ENCODE measurements at regions not wholly inside any gene's neighbourhood (a gene's known extent, or its start where the extent isn't known, plus 50 kb on each side); places are given as distances from the start of the nearest gene placed in this dataset.

- no peak overlapping the region for H3K4me3 ChIP-seq
- H3K4me1 ChIP-seq (ENCODE audit: control insufficient read depth, insufficient read depth, low read length): no peaks in the 10 kb centered on the region
- H2AFZ ChIP-seq (ENCODE audit: control insufficient read depth, low read depth, low read length): no peak overlapping the region
- no peak overlapping the region for H3K9ac ChIP-seq (ENCODE audit: control insufficient read depth, insufficient read depth, low read length)
- intact Hi-C loops (cut with micrococcal nuclease; ENCODE audit: unreplicated experiment) (no loop called here), in situ Hi-C loops (cut with MboI) (no loop called here)
- H3K4me2 ChIP-seq (ENCODE audit: control insufficient read depth, insufficient read depth): no peak overlapping the region
- no peaks in the 10 kb centered on the region for H3K36me3 ChIP-seq (ENCODE audit: control insufficient read depth in 2 of 2, insufficient read depth in 2 of 2, low read length in 1 of 2)
- POLR2A ChIA-PET: no interaction called here
- TF ChIP-seq PRDM15 (CRISPR knock-in tag; IDR thresholded peaks at IDR 0.05) (no peak), SRF (IDR thresholded peaks at IDR 0.05; ENCODE audit: low read depth in 2 of 2, low read length in 2 of 2) (no peak), FOXM1 (IDR thresholded peaks at IDR 0.05; ENCODE audit: low read depth, low read length) (no peak), TAF1 (IDR thresholded peaks at IDR 0.05; ENCODE audit: borderline replicate concordance, low read depth, low read length) (no peak), RELA (IDR thresholded peaks at IDR 0.05; ENCODE audit: borderline replicate concordance, partially characterized antibody) (no peak), MTA3 (IDR thresholded peaks at IDR 0.05; ENCODE audit: borderline replicate concordance, low read length) (no peak), IRF3 (IDR thresholded peaks at IDR 0.05) (no peak), POU2F2 (IDR thresholded peaks at IDR 0.05; ENCODE audit: borderline replicate concordance, low read depth, low read length) (no peak), RAD21 (IDR thresholded peaks at IDR 0.05; ENCODE audit: insufficient read depth, low read depth, low read length) (no peak), ZBTB4 (CRISPR knock-in tag; IDR thresholded peaks at IDR 0.05) (no peak), POLR2AphosphoS5 (IDR thresholded peaks at IDR 0.05; ENCODE audit: low read length) (no peak)
- TF ChIP-seq, protein P1, sequence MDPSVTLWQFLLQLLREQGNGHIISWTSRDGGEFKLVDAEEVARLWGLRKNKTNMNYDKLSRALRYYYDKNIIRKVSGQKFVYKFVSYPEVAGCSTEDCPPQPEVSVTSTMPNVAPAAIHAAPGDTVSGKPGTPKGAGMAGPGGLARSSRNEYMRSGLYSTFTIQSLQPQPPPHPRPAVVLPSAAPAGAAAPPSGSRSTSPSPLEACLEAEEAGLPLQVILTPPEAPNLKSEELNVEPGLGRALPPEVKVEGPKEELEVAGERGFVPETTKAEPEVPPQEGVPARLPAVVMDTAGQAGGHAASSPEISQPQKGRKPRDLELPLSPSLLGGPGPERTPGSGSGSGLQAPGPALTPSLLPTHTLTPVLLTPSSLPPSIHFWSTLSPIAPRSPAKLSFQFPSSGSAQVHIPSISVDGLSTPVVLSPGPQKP (IDR thresholded peaks at IDR 0.05; ENCODE audit: low read depth, low read length): no peak
- TF ChIP-seq, protein P2, sequence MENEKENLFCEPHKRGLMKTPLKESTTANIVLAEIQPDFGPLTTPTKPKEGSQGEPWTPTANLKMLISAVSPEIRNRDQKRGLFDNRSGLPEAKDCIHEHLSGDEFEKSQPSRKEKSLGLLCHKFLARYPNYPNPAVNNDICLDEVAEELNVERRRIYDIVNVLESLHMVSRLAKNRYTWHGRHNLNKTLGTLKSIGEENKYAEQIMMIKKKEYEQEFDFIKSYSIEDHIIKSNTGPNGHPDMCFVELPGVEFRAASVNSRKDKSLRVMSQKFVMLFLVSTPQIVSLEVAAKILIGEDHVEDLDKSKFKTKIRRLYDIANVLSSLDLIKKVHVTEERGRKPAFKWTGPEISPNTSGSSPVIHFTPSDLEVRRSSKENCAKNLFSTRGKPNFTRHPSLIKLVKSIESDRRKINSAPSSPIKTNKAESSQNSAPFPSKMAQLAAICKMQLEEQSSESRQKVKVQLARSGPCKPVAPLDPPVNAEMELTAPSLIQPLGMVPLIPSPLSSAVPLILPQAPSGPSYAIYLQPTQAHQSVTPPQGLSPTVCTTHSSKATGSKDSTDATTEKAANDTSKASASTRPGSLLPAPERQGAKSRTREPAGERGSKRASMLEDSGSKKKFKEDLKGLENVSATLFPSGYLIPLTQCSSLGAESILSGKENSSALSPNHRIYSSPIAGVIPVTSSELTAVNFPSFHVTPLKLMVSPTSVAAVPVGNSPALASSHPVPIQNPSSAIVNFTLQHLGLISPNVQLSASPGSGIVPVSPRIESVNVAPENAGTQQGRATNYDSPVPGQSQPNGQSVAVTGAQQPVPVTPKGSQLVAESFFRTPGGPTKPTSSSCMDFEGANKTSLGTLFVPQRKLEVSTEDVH (IDR thresholded peaks at IDR 0.05; ENCODE audit: low read depth, partially characterized antibody): no peak
- FAIRE-seq (no peak), ATAC-seq (no peak), DNase-seq (ENCODE audit: low read depth, low spot score) (no peak)
- SMC1A ChIA-PET (ENCODE audit: uncharacterized antibody, unreplicated experiment): no interaction called here
- BruUV-seq (replicated peaks): no TSS peak
- no peak overlapping the region for H3K27ac ChIP-seq (ENCODE audit: control insufficient read depth, insufficient read depth)
- RAD21 ChIA-PET (ENCODE audit: unreplicated experiment): no interaction called here
- CTCF ChIA-PET: no interaction called here
- H4K20me1 ChIP-seq (ENCODE audit: control insufficient read depth, insufficient read depth): no peaks in the 10 kb centered on the region
- no peaks in the 10 kb centered on the region for H3K9me3 ChIP-seq (replicated peaks; ENCODE audit: control insufficient read depth, insufficient read depth, low read length)
- H3K79me2 ChIP-seq (ENCODE audit: control insufficient read depth, insufficient read depth, low read length): no peaks in the 10 kb centered on the region
- 0% methylated on average over 1 of the region's 1 CpG for WGBS (ENCODE audit: insufficient coverage, insufficient replicate concordance, low lambda C conversion rate, missing lambda C conversion rate)
- H3K27me3 ChIP-seq (replicated peaks in 1 of 2; ENCODE audit: control insufficient read depth in 2 of 2, insufficient read depth in 2 of 2, low read length in 1 of 2): no peaks in the 10 kb centered on the region
These were observed 1205.1 kb upstream of the CNTN5 start for GRCh38 chr11:97815667-97816066.

Measured in GM12878 (cell line).